GM12878 (cell line): ENCODE measurements at regions not wholly inside any gene's neighbourhood (a gene's known extent, or its start where the extent isn't known, plus 50 kb on each side); places are given as distances from the start of the nearest gene placed in this dataset.

Experiments used
- ASH2L ChIP-seq: fragments of 300-600, 200-600 bp; sonication (generic); IDR thresholded peaks from 2 replicates; pipeline ENCODE4 v1.6.1; 2017; ENCODE audit warnings: low read depth, mild to moderate bottlenecking, borderline replicate concordance
- BACH1 ChIP-seq: fragments of 450-650 bp; IDR thresholded peaks from 2 replicates; pipeline ENCODE4 v1.6.1; 2017; ENCODE audit warnings: mild to moderate bottlenecking, borderline replicate concordance
- BMI1 ChIP-seq: fragments of 450-650 bp; IDR thresholded peaks from 2 replicates; pipeline ENCODE4 v1.6.1; 2016; ENCODE audit warnings: mild to moderate bottlenecking, moderate library complexity, borderline replicate concordance
- CREM ChIP-seq: IDR thresholded peaks from 2 replicates; pipeline ENCODE4 v1.6.1; 2014; ENCODE audit warnings: antibody characterized with exemption, low read depth
- DPF2 ChIP-seq: fragments of 450-650 bp; IDR thresholded peaks from 2 replicates; pipeline ENCODE4 v1.6.1; 2017; ENCODE audit warnings: mild to moderate bottlenecking
- GATAD2B ChIP-seq: fragments of 450-650 bp; conservative IDR thresholded peaks from 2 replicates; pipeline ENCODE4 v1.6.1; 2017; ENCODE audit warnings: low read depth, mild to moderate bottlenecking, moderate library complexity
- IRF4 ChIP-seq: IDR thresholded peaks from 2 replicates; pipeline ENCODE4 v1.6.1; 2011; ENCODE audit warnings: low read depth, low read length
- LARP7 ChIP-seq: fragments of 450-650 bp; IDR thresholded peaks from 2 replicates; pipeline ENCODE4 v1.6.1; 2017; ENCODE audit warnings: mild to moderate bottlenecking
- MTA3 ChIP-seq: IDR thresholded peaks from 2 replicates; pipeline ENCODE4 v1.6.1; 2012; ENCODE audit warnings: low read length, inconsistent platforms, borderline replicate concordance
- NR2F1 ChIP-seq: fragments of 450-650 bp; conservative IDR thresholded peaks from 2 replicates; pipeline ENCODE4 v1.6.1; 2017; ENCODE audit warnings: mild to moderate bottlenecking
- PAX8 ChIP-seq: fragments of 450-650 bp; IDR thresholded peaks from 2 replicates; pipeline ENCODE4 v1.6.1; 2017; ENCODE audit warnings: mild to moderate bottlenecking, moderate library complexity
- POLR2AphosphoS5 ChIP-seq: IDR thresholded peaks from 2 replicates; pipeline ENCODE4 v1.6.1; 2011; ENCODE audit warnings: mild to moderate bottlenecking, low read length, inconsistent platforms
- RBBP5 ChIP-seq: fragments of 200-600 bp; sonication (generic); conservative IDR thresholded peaks from 2 replicates; pipeline ENCODE4 v1.6.1; 2016
- RELA ChIP-seq: fragments of 450-650 bp; IDR thresholded peaks from 2 replicates; pipeline ENCODE4 v1.8.0; 2014; ENCODE audit warnings: borderline replicate concordance; ENCODE audit not compliant: partially characterized antibody
- RUNX3 ChIP-seq: IDR thresholded peaks from 2 replicates; pipeline ENCODE4 v1.6.1; 2012; ENCODE audit warnings: low read length, inconsistent platforms
- SIN3A ChIP-seq: IDR thresholded peaks from 2 replicates; pipeline ENCODE4 v1.6.1; 2012; ENCODE audit warnings: low read depth, low read length, improper control_type of control experiment
- TCF7 ChIP-seq: IDR thresholded peaks from 2 replicates; pipeline ENCODE4 v1.6.1; 2014; ENCODE audit warnings: antibody characterized with exemption, borderline replicate concordance
- TF ChIP-seq, protein P1 (sequence below): fragments of 450-650 bp; IDR thresholded peaks from 2 replicates; pipeline ENCODE4 v1.6.1; 2017; ENCODE audit warnings: mild to moderate bottlenecking, low read depth, inconsistent platforms; ENCODE audit not compliant: poor library complexity, severe bottlenecking
- TF ChIP-seq, protein P2 (sequence below): IDR thresholded peaks from 2 replicates; pipeline ENCODE4 v1.6.1; 2012; ENCODE audit warnings: low read depth, low read length, improper control_type of control experiment
- TF ChIP-seq, protein P3 (sequence below): IDR thresholded peaks from 2 replicates; pipeline ENCODE4 v1.6.1; 2011; ENCODE audit warnings: mild to moderate bottlenecking, low read depth, low read length, moderate library complexity; ENCODE audit not compliant: insufficient replicate concordance
- TF ChIP-seq, protein P4 (sequence below): IDR thresholded peaks from 2 replicates; pipeline ENCODE4 v1.6.1; 2011; ENCODE audit warnings: borderline replicate concordance, low read depth, mild to moderate bottlenecking, moderate library complexity, low read length; ENCODE audit not compliant: insufficient read depth, poor library complexity, severe bottlenecking
- TF ChIP-seq, protein P5 (sequence below): IDR thresholded peaks from 2 replicates; pipeline ENCODE4 v1.6.1; 2011; ENCODE audit warnings: low read depth, low read length, improper control_type of control experiment, borderline replicate concordance

DNA sequence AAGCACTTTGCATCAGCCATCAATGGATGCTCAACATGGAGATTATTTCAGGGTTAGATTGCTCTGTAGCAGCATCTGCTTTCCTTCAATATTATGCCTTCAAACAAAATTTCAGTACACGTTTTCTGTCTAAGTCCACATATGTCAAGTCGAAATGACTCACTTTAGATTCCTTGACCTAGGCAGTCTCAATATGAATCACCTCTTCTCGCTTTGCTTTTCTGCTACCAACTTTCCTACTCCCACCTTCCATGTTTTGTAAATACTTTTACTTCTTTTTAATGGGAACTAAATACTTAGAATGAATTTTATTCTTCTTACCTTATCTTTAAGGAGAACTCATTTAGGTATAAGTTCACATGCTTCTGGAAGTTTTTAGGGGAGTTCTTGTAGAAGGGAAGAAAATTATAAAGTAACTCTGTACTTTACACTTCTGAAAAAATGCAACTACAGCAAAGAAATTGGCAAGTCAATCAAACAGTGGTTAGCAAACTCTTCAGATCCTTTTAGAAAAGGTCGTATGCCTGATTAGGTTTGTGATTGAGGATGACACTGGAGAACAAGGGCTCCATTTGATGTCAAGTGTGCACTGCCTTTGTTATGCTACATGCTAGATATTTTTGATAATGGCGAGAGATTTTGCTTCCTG, 478.5 kb upstream of the SMARCA2 start (continued):
- TF ChIP-seq GATAD2B = no peak
- no peak for TF ChIP-seq LARP7
- peak; percentile 61; the same call in 1 of the 2 replicates for TF ChIP-seq BACH1
- peak; percentile 94 for TF ChIP-seq NR2F1
- no peak for TF ChIP-seq SIN3A
- peak; percentile 96 for TF ChIP-seq IRF4
- TF ChIP-seq BMI1 = peak; percentile 74; the same call in 1 of the 2 replicates
- TF ChIP-seq RELA = no peak
- no peak for TF ChIP-seq RBBP5
- TF ChIP-seq POLR2AphosphoS5 = no peak
- TF ChIP-seq, protein P1, sequence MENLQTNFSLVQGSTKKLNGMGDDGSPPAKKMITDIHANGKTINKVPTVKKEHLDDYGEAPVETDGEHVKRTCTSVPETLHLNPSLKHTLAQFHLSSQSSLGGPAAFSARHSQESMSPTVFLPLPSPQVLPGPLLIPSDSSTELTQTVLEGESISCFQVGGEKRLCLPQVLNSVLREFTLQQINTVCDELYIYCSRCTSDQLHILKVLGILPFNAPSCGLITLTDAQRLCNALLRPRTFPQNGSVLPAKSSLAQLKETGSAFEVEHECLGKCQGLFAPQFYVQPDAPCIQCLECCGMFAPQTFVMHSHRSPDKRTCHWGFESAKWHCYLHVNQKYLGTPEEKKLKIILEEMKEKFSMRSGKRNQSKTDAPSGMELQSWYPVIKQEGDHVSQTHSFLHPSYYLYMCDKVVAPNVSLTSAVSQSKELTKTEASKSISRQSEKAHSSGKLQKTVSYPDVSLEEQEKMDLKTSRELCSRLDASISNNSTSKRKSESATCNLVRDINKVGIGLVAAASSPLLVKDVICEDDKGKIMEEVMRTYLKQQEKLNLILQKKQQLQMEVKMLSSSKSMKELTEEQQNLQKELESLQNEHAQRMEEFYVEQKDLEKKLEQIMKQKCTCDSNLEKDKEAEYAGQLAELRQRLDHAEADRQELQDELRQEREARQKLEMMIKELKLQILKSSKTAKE = peak; percentile 39
- peak; percentile 73 for TF ChIP-seq CREM
- TF ChIP-seq TCF7 = 0 out of 2 replicates have a peak, but pooled peaks have one; percentile 38
- 0 out of 2 replicates have a peak, but pooled peaks have one; percentile 58 for TF ChIP-seq MTA3
- no peak for TF ChIP-seq ASH2L
- TF ChIP-seq RUNX3 = peak; percentile 75
- TF ChIP-seq, protein P2, sequence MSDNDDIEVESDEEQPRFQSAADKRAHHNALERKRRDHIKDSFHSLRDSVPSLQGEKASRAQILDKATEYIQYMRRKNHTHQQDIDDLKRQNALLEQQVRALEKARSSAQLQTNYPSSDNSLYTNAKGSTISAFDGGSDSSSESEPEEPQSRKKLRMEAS = no peak
- TF ChIP-seq, protein P3, sequence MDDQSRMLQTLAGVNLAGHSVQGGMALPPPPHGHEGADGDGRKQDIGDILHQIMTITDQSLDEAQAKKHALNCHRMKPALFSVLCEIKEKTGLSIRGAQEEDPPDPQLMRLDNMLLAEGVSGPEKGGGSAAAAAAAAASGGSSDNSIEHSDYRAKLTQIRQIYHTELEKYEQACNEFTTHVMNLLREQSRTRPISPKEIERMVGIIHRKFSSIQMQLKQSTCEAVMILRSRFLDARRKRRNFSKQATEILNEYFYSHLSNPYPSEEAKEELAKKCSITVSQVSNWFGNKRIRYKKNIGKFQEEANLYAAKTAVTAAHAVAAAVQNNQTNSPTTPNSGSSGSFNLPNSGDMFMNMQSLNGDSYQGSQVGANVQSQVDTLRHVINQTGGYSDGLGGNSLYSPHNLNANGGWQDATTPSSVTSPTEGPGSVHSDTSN = peak; percentile 71
- no peak for TF ChIP-seq PAX8
- TF ChIP-seq, protein P4, sequence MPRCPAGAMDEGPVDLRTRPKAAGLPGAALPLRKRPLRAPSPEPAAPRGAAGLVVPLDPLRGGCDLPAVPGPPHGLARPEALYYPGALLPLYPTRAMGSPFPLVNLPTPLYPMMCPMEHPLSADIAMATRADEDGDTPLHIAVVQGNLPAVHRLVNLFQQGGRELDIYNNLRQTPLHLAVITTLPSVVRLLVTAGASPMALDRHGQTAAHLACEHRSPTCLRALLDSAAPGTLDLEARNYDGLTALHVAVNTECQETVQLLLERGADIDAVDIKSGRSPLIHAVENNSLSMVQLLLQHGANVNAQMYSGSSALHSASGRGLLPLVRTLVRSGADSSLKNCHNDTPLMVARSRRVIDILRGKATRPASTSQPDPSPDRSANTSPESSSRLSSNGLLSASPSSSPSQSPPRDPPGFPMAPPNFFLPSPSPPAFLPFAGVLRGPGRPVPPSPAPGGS = peak; percentile 42
- TF ChIP-seq, protein P5, sequence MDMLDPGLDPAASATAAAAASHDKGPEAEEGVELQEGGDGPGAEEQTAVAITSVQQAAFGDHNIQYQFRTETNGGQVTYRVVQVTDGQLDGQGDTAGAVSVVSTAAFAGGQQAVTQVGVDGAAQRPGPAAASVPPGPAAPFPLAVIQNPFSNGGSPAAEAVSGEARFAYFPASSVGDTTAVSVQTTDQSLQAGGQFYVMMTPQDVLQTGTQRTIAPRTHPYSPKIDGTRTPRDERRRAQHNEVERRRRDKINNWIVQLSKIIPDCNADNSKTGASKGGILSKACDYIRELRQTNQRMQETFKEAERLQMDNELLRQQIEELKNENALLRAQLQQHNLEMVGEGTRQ = no peak
- peak; percentile 91 for TF ChIP-seq DPF2
